ENCODE measurements at regions not wholly inside any gene's neighbourhood (a gene's known extent, or its start where the extent isn't known, plus 50 kb on each side); places are given as distances from the start of the nearest gene placed in this dataset.

DNA sequence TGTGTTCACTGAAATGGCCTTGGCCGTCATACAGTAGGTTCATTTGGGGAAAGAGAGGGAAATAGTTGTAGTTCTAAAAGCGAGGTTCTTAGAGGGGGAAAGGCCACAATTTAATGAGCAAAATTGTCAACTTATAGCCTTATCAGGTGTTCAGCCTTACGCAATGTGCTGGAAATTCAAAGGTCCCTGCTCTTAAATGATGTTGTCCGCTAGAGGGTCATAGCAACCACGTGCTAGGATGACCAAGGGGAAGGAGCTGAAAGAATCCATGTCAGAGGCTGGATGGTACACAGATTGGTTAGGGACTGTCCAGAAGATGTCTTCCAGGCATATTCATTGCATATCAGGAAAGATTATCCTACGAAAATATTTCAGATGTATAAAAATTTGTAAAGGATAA is 282.3 kb upstream of the MEX3C start:
- no peak for TF ChIP-seq POLR2AphosphoS5 (IDR thresholded peaks at IDR 0.05)
- TF ChIP-seq, protein P1, sequence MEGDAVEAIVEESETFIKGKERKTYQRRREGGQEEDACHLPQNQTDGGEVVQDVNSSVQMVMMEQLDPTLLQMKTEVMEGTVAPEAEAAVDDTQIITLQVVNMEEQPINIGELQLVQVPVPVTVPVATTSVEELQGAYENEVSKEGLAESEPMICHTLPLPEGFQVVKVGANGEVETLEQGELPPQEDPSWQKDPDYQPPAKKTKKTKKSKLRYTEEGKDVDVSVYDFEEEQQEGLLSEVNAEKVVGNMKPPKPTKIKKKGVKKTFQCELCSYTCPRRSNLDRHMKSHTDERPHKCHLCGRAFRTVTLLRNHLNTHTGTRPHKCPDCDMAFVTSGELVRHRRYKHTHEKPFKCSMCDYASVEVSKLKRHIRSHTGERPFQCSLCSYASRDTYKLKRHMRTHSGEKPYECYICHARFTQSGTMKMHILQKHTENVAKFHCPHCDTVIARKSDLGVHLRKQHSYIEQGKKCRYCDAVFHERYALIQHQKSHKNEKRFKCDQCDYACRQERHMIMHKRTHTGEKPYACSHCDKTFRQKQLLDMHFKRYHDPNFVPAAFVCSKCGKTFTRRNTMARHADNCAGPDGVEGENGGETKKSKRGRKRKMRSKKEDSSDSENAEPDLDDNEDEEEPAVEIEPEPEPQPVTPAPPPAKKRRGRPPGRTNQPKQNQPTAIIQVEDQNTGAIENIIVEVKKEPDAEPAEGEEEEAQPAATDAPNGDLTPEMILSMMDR (IDR thresholded peaks at IDR 0.05), result no peak

Measured in esophagus muscularis mucosa (tissue), 3 donors.